ENCODE measurements at regions not wholly inside any gene's neighbourhood (a gene's known extent, or its start where the extent isn't known, plus 50 kb on each side); places are given as distances from the start of the nearest gene placed in this dataset.
"Not testable (repeated sequence)": the region's sequence is repeated elsewhere in the genome, so short reads cannot be mapped to it uniquely, and the experiment has no call there.

DNA sequence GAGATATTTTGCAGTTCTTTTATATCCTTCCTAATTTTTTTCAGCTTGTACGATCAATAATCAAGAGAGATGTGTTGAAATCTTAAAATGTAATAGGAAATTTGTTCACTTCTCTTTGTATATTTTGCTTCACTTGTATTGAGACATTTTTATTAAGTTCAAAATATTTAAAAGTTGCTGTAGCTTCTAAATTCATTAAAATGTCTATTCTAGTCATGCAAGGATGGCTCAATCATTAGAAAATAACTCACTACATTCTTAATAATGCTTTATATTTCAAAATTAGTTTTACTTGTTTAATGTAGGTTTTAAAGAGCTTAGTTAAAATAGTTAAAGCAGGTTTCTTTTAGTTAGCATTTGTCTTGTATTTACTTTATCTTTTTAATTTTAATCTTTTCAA is 308.4 kb downstream of the CYRIA start:
- no peak for DNase-seq

DNA sequence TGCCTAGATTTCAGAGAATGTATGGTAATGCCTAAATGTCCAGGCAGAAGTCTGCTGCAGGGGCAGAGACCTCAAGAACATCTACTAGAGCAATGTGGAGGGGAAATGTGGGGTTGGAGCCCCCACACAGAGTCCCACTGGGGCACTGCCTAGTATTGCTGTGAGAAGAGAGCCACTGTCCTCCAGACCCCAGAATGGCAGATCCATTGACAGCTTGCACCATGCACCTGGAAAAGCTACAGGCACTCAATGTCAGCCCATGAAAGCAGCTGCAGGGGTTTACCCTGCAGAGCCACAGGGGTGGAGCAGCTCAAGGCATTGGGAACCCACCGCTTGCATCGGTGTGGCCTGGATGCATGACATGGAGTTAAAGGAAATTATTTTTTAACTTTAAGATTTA is 314.1 kb downstream of the CYRIA start:
- DNase-seq: no peak

DNA sequence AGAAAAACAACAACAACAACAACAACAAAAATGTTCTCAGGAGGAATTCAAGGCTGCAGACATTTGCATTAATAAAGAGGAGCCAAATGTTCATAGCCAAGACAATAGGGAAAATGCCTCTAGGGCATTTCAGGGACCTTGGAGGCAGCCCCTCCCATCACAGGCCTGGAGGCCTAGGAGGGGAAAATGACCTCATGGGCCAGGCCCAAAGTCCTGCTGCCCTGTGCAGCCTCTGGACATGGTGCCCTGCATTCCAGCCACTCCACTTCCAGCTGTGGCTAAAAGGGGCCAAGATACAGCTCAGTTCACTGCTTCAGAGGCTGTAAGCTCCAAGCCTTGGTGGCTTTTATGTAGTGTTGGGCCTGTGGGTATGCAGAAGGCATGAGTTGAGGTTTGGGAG is 314.5 kb downstream of the CYRIA start:
- no peak for DNase-seq

DNA sequence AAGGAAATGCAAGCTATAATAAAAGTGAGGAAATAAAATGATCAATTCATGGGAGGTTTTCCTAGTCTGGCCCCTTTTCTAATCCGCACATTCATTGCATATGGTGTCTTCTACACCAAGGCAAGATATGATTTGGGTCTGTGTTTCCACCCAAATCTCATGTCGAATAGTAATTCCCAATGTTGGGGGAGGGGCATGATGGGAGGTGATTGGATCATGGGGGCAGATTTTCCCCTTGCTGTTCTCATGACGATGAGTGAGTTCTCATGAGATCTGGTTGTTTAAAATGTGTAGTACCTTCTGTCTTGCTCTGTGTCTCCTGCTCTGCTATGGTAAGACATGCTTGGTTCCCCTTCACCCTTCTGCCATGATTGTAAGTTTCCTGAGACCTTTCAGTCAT is 315.4 kb downstream of the CYRIA start:
- no peak for DNase-seq

DNA sequence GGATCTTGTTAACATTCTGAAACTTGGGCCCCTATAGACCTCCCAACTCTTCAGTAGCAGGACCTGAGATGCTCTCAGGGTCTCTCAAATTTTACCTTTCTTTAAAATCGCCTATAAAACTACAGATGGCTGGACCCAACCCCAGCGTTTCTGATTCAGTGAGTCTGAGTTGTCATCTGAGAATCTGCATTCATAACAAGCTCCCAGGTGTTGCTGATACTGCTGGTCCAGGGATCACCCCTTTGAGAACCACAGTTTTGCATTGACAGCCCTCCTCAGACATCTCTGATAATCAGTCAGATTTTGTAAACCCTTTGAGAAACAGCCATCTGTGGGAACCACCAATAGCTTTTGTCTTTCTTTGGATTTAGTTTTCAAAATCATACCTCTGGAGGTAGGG is 315.8 kb downstream of the CYRIA start:
- no peak for DNase-seq

DNA sequence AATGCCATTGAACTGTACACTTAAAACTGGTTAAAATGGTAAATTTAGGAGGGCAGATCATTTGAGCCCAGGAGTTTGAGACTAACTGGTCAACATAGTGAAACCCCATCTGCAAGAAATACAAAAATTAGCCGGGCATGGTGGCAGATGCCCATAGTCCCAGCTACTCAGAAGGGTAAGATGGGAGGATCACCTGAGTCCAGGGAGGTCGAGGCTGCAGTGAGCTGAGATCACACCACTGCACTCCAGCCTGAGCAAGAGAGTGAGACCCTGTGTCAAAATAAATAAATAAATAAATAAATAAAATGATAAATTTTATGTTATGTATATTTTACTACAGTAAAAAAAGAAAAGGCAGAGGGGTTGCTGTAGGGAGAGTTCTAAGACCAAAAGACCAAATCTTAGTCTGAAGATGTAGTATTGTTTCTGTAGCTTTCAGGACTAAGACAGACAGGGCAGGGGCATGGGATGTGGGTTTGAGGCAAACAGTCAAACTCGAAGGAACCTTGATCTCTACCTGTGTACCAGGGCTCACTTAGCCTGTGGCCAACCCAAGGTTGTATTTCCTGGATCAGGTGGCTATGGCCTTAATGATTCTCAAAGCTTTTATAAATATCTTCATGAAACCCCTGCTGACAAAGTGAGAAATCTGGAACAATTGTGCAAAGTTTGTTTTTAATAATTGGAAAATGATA is 316.7 kb downstream of the CYRIA start:
- DNase-seq: no peak

DNA sequence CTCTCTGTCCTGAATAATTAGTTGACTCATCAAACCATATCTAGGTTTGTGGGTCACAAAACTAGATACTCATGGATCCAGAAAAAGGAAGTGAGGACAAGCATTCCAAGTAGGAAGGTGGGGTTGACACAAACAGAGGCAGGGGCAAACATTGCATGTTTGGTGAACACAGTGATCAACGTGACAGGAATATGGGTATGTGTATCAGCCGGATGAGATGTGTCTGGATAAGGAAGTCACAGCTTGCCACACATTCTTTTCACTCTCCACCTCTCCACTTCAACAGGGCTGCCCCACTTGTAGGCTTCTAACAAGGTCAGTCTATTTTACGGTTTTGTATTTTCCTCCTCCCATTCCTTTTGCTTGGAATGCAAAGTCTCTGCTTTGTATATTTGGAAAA is 319.0 kb downstream of the CYRIA start:
- DNase-seq: no peak

DNA sequence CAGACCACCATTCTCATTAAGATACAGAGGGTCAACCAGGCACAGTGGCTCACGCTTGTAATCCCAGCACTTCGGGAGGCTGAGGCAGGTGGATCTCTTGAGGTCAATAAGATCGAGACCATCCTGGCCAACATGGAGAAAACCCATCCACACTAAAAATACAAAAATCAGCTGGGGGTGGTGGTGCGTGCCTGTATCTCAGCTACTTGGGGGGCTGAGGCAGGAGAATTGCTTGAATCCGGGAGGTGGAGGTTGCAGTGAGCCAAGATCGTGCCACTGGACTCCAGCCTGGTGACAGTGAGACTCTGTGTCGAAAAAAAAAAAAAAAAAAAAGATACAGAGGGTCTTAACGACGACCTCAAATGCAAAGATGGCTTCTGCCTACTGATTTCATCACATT is 320.4 kb downstream of the CYRIA start:
- not testable (repeated sequence) for DNase-seq

DNA sequence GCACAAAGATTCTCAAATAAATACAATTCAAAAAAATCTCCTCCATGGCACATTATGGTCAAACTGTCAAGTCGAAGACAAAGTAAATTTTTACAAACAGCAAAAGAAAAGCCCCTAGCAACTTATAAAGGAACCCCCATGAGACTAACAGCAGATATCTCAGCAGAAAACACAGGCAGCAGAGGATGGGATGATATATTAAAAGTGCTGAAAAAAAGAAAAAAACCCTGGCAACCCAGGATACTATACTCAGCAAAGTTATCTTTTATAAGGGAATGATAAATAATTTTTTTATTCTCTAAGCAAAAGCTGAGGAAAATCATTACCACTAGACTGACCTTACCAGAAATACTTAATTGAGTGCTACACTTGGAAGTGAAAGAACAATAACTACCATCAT is 326.4 kb downstream of the CYRIA start:
- DNase-seq: no peak

DNA sequence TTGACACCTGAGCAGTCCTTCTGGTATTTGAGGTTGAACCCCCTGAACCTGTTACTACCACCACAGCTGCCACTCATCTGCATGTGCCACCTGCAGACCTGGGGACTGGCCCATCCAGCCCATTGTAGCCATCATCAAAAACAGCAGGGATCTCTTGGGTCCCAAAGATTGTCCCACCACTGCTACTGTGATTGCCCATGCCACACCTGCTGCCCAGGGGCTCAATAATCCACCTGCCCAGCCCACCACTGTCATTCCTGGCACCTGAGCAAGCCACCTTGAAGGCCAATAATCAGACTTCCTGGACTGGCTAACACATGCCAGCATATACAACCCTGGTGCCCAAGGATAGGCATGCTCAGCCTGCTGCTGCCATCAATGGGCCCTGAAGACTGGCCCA is 327.6 kb downstream of the CYRIA start:
- no peak for DNase-seq

DNA sequence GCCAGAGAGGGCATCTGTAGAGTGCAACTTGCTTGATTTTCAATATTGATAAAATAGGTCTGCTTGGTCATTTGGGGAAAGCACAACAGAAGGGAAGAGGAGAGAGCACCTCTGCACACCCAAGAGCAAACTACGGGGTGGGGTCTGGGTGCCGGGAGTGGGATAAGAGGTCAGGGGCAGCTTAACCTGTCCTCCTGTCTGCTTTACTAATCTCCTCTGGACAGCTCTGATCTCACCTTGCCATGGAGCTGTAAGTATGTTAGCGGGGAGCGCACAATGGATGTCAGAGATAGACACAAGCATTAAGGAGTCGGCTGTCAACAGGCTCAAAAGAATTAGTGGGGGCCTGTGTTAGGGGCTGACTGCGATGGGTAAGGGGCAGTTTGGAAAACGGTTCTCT is 328.7 kb downstream of the CYRIA start:
- DNase-seq: no peak

DNA sequence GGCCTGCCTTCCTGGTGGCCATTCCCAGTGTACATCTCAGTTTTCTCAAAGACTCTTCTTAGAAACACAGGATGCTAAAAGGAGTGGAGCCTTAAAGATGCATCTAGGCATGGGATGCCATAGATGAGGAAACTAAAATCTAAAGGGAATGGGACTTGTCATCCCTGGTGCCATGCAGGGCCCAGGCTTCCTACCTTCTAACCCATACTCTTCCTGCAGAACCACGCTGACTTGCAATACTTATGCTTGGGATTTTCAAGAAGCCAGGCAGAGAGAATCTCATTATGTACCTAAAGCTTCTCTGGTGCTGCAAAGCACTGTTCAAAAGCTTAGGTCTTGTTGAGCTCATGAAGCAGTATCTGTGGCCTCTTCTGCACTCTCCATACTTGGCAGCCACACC is 329.1 kb downstream of the CYRIA start:
- DNase-seq: no peak

DNA sequence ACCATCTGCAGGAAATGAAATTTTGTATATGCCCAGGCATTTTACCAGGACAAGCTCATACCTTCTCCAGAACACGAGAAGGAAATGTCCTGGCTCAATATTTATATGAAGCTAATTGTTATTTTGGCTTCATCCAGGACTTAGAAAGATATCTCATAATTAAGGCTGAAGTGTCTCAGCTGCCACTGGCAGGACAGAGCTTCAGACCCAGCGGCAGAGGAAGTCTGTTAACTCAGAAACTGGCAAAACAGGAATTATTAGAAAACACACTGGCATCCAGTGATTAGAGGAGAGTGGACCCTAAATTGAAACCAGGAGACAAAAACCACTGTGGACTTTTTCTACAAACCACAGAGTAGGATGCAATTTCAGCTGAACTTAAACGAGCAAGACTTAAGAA is 329.7 kb downstream of the CYRIA start:
- DNase-seq: no peak

DNA sequence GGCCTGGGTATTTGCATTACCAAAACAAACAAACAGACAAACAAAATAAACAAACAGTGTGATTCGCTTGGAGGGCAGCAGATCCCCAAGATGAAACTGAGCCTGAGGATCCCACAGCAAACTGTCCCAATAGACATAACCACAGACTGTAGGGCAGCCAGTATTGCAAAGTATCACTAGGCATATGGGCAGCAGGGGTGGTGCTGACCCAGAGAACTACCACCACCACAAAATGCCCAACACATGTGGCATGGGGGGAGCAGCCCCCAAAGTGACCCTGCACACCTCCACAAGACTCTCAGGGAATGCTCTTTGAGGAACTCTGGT is 330.1 kb downstream of the CYRIA start:
- DNase-seq: no peak

DNA sequence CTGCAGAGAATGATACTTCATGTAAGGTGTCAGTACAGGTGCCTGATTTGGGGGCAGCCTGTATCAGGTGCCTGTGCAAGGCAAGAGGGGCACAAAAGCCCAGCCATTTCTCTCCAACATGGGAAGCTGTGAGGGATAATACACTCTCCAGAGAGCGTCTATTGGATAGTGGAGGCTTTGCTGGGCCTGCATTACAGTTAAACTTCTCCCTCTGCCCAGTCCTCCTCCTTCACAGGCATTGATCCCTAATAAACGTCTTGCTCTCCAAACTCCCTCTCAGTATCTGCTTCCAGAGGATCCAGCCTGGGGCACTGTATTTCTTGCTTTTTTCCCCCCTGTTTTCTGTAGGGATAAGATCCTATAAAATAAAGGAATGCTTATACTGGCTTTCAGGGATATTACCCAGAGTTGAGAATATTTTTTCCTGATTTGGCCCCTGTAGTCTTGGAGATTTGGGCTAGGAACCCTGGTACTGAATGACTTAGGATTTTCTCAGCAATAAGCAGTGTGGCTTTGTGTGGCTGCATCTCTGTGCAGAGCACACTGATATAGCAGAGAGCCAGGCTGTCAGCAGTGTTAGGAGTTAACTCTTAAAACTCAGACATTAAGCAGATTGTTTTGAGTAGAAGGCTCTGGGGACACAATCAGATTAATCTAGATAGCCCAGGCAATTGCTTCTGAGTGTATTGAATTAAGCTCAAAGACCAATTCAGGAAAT is 330.6 kb downstream of the CYRIA start:
- DNase-seq: no peak

DNA sequence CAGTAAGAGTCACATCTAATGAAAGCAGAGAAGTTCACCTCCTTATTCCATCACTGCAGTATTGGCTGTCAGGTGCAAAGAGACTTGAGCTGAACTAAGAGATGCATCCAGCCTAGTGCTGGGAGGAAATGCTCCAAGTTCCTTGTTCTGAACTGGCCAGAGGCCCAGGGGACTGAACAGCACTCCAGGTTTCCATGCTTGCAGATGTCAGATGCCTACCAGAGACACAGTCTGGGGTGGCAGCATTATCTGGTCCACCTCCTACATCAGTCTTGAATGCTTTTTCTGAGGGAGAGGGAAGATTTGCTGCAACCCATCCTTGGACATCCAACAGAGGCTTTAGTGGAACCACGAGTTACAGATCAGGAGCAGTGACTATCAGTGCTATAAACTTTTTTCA is 331.3 kb downstream of the CYRIA start:
- no peak for DNase-seq

DNA sequence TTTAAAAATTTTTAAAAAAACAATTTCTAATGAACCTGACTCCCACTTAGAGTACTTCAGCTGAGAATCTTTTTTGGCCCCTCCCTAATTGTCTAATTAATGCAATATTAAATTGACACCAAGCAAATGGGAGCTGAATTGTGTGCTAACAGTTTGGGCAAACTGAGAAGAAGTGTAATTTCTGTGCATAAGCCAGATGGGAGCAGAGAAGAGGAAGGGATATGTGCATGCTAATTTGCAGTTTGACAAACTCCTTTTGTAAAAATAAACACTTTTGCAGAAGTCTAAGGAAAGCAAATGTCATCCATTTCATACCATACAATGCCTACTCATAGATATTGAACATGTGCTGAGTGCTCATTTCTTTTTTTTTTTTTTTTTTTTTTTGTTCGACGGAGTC is 332.0 kb downstream of the CYRIA start:
- DNase-seq: no peak

DNA sequence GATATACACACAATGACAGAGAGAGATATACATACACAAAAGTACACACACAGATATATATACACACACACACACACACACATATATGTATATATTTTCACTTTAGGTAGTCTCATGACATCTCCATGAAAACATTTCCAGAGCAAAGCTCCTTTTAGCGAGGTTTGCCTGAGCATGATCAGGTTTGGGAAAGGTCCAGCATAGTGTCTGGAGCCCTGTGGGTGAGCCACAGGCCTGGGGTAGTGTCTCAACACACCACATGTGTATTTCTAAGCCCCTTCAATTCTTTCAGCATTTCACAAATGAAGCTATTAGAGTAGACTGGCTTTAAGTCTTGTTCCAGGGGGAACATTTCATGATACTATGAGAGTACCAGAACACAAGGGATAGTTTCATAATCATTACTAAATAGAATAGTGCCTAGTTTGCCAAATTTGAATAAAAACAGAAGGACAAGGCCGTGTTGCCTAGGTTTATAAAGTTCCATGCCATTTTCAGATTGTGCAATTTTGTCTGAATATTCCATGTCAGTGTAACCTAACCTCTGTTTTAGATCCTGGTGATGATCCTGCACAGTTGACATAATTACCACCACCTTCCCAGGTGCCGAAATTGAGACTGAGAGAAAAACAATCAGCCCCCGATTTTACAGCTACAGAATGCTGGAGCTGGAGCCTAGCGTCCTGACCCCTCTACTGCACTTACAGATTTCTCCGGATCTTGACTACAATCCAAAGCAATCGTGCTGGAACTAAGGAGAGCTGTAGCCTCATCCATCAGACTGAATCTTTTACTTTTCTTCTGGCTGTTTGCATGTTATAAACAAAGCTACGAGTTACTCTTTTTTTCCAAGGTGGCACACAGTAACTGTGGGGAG is 332.7 kb downstream of the CYRIA start:
- no peak for DNase-seq

DNA sequence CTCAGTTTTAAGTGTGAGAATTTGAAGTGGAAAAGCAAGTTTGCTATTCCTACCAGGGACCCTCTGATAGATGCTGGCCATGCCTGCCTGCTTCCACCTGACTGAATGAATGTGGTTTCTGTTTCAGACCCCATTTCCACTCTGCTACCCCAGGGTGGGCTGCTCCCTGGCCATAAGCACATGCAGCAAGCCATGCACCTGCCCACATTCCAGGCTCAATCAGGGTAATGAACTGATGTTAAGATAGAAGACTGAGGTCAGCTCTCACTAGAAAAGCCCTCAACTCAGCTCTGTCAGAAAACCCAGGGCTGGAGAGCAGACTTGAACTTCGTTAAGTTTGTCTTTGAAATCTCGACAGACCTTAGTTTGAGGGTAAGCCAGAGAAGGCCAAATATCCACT is 333.9 kb downstream of the CYRIA start:
- no peak for DNase-seq

DNA sequence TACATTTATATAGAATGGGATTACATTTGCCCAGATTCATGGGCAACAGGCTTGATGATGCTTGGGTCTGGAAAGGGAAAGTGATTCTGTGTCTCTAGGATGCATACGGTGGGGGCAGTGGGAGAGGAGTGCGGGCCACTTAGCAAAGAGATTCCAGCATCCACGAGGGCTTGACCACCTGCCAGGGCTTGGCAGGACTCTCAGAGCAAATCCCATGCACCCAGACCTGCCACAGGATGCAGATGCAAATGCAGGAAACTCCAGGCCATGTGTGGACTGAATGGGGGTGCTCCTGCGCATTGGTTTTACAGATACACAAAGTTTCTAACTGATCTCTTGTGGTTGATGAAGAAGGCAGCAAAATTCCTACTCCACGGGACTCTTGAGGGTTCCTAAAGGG is 334.7 kb downstream of the CYRIA start:
- no peak for DNase-seq

DNA sequence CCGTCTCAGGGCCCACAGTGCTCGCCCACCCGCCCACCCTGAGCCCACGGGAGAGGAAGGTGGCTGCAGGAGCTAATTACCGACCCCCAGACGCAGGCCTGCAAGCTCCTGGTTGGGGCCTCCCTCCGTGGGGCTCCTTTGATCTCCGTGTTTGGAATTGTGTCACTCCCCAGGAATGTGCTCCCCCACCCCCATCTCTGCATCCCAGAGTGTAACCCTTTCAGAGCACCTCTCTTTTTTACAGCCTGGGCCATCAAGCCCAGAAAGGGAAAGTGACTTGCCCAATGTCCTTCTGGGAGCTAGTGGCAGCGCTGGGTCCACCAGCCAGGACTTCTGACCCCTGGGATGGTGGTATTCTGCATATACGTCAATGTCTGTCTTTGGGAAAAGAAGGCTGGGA is 335.1 kb downstream of the CYRIA start:
- no peak for DNase-seq

DNA sequence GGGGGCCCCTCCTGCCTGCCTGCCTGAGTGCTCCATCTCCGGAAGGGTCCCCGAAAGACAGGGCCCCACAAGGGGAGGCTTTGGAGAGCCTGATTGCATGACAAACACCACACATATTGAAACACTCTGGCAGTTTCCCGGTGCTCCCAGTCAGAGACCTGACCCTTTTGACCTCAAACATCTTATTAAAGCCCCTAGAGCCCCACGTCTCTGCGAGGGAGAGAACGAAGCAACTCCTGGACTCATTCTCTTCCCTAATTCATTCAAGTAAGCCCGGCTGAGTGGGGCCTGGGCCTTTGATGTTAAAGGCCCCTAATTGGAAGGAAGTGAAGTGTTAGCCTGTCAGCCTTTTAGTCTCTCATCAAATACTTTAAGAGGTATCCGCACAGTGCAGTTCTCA is 335.6 kb downstream of the CYRIA start:
- DNase-seq: no peak

DNA sequence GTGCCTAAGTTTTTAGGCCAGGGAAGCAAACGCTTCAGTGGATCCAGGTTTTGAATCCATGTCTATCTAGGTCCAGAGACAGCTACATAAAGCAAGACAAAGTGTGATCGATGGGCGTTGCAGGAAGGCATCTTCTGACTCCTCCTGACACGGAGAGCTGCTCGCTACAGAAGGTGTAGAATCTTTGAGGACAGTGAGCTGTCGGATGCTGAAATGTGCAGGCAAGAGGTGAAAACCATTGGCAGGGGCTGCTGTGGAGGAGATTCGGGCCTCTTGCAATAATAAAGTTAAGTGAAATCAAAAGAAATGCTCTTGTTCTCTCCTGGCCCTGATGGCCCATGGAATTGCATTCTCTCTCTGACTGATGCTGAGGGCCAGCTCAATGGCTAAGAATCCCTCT is 336.2 kb downstream of the CYRIA start:
- DNase-seq: no peak

DNA sequence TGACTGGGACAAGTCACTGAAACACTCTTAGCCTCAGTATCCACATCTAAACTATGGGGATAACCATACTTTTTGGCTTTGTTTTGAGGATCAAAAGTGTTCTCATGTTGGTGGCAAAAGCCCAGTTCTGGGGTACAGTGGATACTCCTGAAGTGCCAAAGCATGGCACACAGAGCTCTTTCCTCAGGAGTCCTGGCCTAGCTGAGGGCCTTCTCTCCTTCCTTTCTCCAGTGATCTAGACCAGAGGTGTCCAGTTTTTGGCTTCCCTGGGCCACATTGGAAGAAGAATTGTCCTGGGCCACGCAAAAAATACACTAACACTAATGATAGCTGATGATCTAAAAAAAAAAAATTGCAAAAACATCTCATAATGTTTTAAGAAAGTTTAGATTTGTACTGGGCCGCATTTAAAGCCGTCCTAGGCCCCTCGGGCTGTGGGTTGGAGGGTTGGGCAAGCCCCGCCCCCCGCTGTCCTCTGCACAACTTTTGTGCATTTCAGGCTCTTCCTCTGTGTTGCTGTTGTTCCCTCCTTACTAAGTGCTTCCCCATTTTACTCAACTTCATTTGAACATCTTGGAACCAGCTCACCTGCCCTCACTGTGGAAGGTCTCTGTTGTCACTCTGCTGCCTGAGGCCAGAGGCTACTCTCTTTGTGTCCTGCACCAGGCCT is 337.0 kb downstream of the CYRIA start:
- DNase-seq: no peak
